Keratinocyte (primary cell): ENCODE measurements at regions not wholly inside any gene's neighbourhood (a gene's known extent, or its start where the extent isn't known, plus 50 kb on each side); places are given as distances from the start of the nearest gene placed in this dataset.

Experiments used
- DNase-seq: peaks from one replicate; pipeline ENCODE4 v3.0.0-alpha.2; 2011; ENCODE audit warnings: low read depth, missing footprints, low spot score
- FAIRE-seq: peaks from 2 replicates; lab custom pipeline; 2011; peaks lifted over from hg19 to GRCh38; lab: Jason Lieb, UNC
- H2AFZ ChIP-seq: 2 replicates; pipeline ENCODE4 v1.6.0; 2012; ENCODE audit warnings: low read length, control low read depth, inconsistent platforms; ENCODE audit not compliant: control insufficient read depth
- H3K27ac ChIP-seq: 2 replicates; pipeline ENCODE4 v1.5.1; 2011; ENCODE audit warnings: low read length; ENCODE audit not compliant: control insufficient read depth, insufficient read depth
- H3K27me3 ChIP-seq: 3 replicates; pipeline ENCODE4 v1.6.0; 2011; ENCODE audit warnings: low read length; ENCODE audit not compliant: control insufficient read depth, insufficient read depth; ENCODE audit errors: extremely low read depth
- H3K36me3 ChIP-seq, 2 experiments: 2 replicates in 1 of 2; 3 replicates in 1 of 2; pipeline ENCODE4 v1.5.1; 2011; ENCODE audit warnings: low read length in 2 of 2, mild to moderate bottlenecking in 1 of 2; ENCODE audit not compliant: control insufficient read depth in 2 of 2, insufficient read depth in 2 of 2; ENCODE audit errors: extremely low read depth in 1 of 2
- H3K4me1 ChIP-seq: 3 replicates; pipeline ENCODE4 v1.5.1; 2011; ENCODE audit warnings: low read length; ENCODE audit not compliant: control insufficient read depth, insufficient read depth; ENCODE audit errors: extremely low read depth
- H3K4me2 ChIP-seq: 3 replicates; pipeline ENCODE4 v1.6.0; 2011; ENCODE audit warnings: low read depth, low read length; ENCODE audit not compliant: control insufficient read depth, insufficient read depth; ENCODE audit errors: extremely low read depth
- H3K4me3 ChIP-seq, 3 experiments: fragments of 200-600 bp in 1 of 3; sonication (generic) in 1 of 3; 2 replicates in 2 of 3; 3 replicates in 1 of 3; pipeline ENCODE4 v1.5.1; 2011 to 2016; ENCODE audit warnings: low read length in 3 of 3, mild to moderate bottlenecking in 3 of 3, control low read depth in 2 of 3, inconsistent platforms in 1 of 3, low read depth in 1 of 3, mixed read lengths in 1 of 3, mixed run types in 1 of 3, moderate library complexity in 1 of 3; ENCODE audit not compliant: control insufficient read depth in 2 of 3, insufficient read depth in 2 of 3; ENCODE audit errors: extremely low read depth in 1 of 3
- H3K79me2 ChIP-seq: 2 replicates; pipeline ENCODE4 v1.6.0; 2012; ENCODE audit warnings: low read length; ENCODE audit not compliant: control insufficient read depth, insufficient read depth
- H3K9ac ChIP-seq: 3 replicates; pipeline ENCODE4 v1.6.0; 2011; ENCODE audit warnings: low read length; ENCODE audit not compliant: control insufficient read depth, insufficient read depth; ENCODE audit errors: extremely low read depth
- H3K9me1 ChIP-seq: 3 replicates; pipeline ENCODE4 v1.6.0; 2011; ENCODE audit warnings: low read length; ENCODE audit not compliant: control insufficient read depth, insufficient read depth; ENCODE audit errors: extremely low read depth
- H3K9me3 ChIP-seq: 2 replicates; pipeline ENCODE4 v1.5.1; 2012; ENCODE audit warnings: low read depth, low read length; ENCODE audit not compliant: control insufficient read depth
- H4K20me1 ChIP-seq: 3 replicates; pipeline ENCODE4 v1.6.0; 2011; ENCODE audit warnings: low read length; ENCODE audit not compliant: control insufficient read depth, insufficient read depth; ENCODE audit errors: extremely low read depth
- EZH2 ChIP-seq: IDR thresholded peaks from one replicate; pipeline ENCODE4 v1.6.1; 2012; ENCODE audit warnings: inconsistent platforms, mild to moderate bottlenecking, low read length, moderate library complexity
- dilution Hi-C: fragments of 300-500 bp; cut with MboI; formaldehyde crosslinking; loops from one replicate; pipeline ENCODE4 v1.7.0; 2020; ENCODE audit warnings: low sequenced_read_pairs; ENCODE audit not compliant: extremely low pct_ligation_motif_present
- TF ChIP-seq, protein P1 (sequence below), 3 experiments: IDR thresholded peaks in 1 of 3; conservative IDR thresholded peaks in 1 of 3; optimal IDR thresholded peaks in 1 of 3; 2 replicates in 2 of 3; 3 replicates in 1 of 3; pipeline versions ENCODE3 to v1.5.1; 2011; ENCODE audit warnings: low read length in 3 of 3, mild to moderate bottlenecking in 3 of 3, moderate library complexity in 2 of 3, control low read depth in 1 of 3, inconsistent platforms in 1 of 3; ENCODE audit not compliant: insufficient read depth in 2 of 3; ENCODE audit errors: extremely low read depth in 1 of 3

GRCh38 chr13:59478908-59479307 lies 684.8 kb downstream of the DIAPH3 start:
- Histone ChIP-seq H3K27me3 (no peaks in the 10 kb centered on the region), H3K4me2 (no peak overlapping the region), H3K36me3 (no peaks in the 10 kb centered on the region), H3K9me3 (no peaks in the 10 kb centered on the region), H2AFZ (no peak overlapping the region), H3K9me1 (no peaks in the 10 kb centered on the region), H3K9ac (no peak overlapping the region), H3K27ac (no peak overlapping the region), H3K4me1 (no peaks in the 10 kb centered on the region), H4K20me1 (no peaks in the 10 kb centered on the region), H3K4me3 (no peak overlapping the region), H3K79me2 (no peaks in the 10 kb centered on the region)
- TF ChIP-seq, protein P1, sequence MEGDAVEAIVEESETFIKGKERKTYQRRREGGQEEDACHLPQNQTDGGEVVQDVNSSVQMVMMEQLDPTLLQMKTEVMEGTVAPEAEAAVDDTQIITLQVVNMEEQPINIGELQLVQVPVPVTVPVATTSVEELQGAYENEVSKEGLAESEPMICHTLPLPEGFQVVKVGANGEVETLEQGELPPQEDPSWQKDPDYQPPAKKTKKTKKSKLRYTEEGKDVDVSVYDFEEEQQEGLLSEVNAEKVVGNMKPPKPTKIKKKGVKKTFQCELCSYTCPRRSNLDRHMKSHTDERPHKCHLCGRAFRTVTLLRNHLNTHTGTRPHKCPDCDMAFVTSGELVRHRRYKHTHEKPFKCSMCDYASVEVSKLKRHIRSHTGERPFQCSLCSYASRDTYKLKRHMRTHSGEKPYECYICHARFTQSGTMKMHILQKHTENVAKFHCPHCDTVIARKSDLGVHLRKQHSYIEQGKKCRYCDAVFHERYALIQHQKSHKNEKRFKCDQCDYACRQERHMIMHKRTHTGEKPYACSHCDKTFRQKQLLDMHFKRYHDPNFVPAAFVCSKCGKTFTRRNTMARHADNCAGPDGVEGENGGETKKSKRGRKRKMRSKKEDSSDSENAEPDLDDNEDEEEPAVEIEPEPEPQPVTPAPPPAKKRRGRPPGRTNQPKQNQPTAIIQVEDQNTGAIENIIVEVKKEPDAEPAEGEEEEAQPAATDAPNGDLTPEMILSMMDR (optimal IDR thresholded peaks at IDR 0.05 in 1 of 3, IDR thresholded peaks at IDR 0.05 in 1 of 3, conservative IDR thresholded peaks at IDR 0.05 in 1 of 3; ENCODE audit: extremely low read depth in 1 of 3, insufficient read depth in 2 of 3, low read length in 3 of 3): no peak
- TF ChIP-seq EZH2: no peak
- DNase-seq (no peak), FAIRE-seq (no peak)
- dilution Hi-C loops: no loop called here

- Histone ChIP-seq H4K20me1 (no peaks in the 10 kb centered on the region), H3K9me3 (no peaks in the 10 kb centered on the region), H2AFZ (no peak overlapping the region), H3K9me1 (no peaks in the 10 kb centered on the region), H3K4me3 (no peak overlapping the region), H3K9ac (no peak overlapping the region), H3K4me1 (no peaks in the 10 kb centered on the region), H3K27me3 (no peaks in the 10 kb centered on the region), H3K36me3 (no peaks in the 10 kb centered on the region), H3K4me2 (no peak overlapping the region), H3K27ac (no peak overlapping the region), H3K79me2 (no peaks in the 10 kb centered on the region)
- dilution Hi-C loops: no loop called here
- no peak for DNase-seq
- FAIRE-seq: no peak
- TF ChIP-seq, protein P1 (optimal IDR thresholded peaks at IDR 0.05 in 1 of 3, IDR thresholded peaks at IDR 0.05 in 1 of 3, conservative IDR thresholded peaks at IDR 0.05 in 1 of 3; ENCODE audit: extremely low read depth in 1 of 3, insufficient read depth in 2 of 3, low read length in 3 of 3): no peak
- TF ChIP-seq EZH2: no peak
These were observed 684.1 kb downstream of the DIAPH3 start for GRCh38 chr13:59479629-59480028.
